ENCODE measurements at regions not wholly inside any gene's neighbourhood (a gene's known extent, or its start where the extent isn't known, plus 50 kb on each side); places are given as distances from the start of the nearest gene placed in this dataset.

- H3K23ac ChIP-seq (ENCODE audit: low read depth, low read length) = no peak overlapping the region
- H3K9me3 ChIP-seq (ENCODE audit: control insufficient read depth, insufficient read depth, low read length) = peaks cover 12% of the 10 kb centered on the region
- DNase-seq (no peak), ATAC-seq (ENCODE audit: low read depth) (no peak)
- no peak overlapping the region for H3K4ac ChIP-seq (ENCODE audit: low read depth, low read length)
- H2BK5ac ChIP-seq (ENCODE audit: low read depth, low read length, poor library complexity, severe bottlenecking) = no peak overlapping the region
- WGBS, 2 experiments (ENCODE audit: extremely low coverage in 2 of 2, insufficient read length in 1 of 2) = no CpG with 5 or more reads among the region's 3 CpGs
- no peak overlapping the region for H2AK5ac ChIP-seq (ENCODE audit: low read depth, low read length)
- no peak overlapping the region for H3K9ac ChIP-seq (ENCODE audit: low read depth, low read length)
- no peaks in the 10 kb centered on the region for H3K27me3 ChIP-seq (ENCODE audit: control insufficient read depth, insufficient read depth, low read length)
- H4K91ac ChIP-seq (ENCODE audit: insufficient read depth, low read depth, low read length) = no peak overlapping the region
- no peaks in the 10 kb centered on the region for H3K36me3 ChIP-seq (ENCODE audit: control insufficient read depth, insufficient read depth, low read length)
- H4K5ac ChIP-seq (ENCODE audit: low read depth, low read length) = no peak overlapping the region
- in situ Hi-C loops (cut with MboI; ENCODE audit: low sequenced_read_pairs) (no loop called here), intact Hi-C loops (cut with micrococcal nuclease) (no loop called here), dilution Hi-C loops (cut with HindIII; ENCODE audit: low sequenced_read_pairs, unreplicated experiment) (no loop called here)
- H3K4me3 ChIP-seq (ENCODE audit: insufficient read depth, low read depth, low read length) = no peak overlapping the region
- H2BK15ac ChIP-seq (ENCODE audit: low read depth, low read length) = no peak overlapping the region
- no peak overlapping the region for H2AK9ac ChIP-seq (replicated peaks; ENCODE audit: low read depth, low read length, poor library complexity)
- ChIA-PET POLR2A (ENCODE audit: unreplicated experiment) (interaction anchor here (0.7 kb wide), 1 partner anchor 25 kb away, joined by 6 read pairs; no protein-coding TSS in a partner anchor), CTCF (no interaction called here)
- H4K20me1 ChIP-seq (ENCODE audit: insufficient read depth, low read length) = no peaks in the 10 kb centered on the region
- H3K18ac ChIP-seq (ENCODE audit: low read depth, low read length) = no peak overlapping the region
- no peak overlapping the region for H3K56ac ChIP-seq (ENCODE audit: extremely low read depth, insufficient read depth, low read length)
- H3K79me1 ChIP-seq (ENCODE audit: low read depth in 1 of 2, low read length in 2 of 2) = no peaks in the 10 kb centered on the region
- H3K4me1 ChIP-seq (ENCODE audit: control insufficient read depth, insufficient read depth, low read length) = no peaks in the 10 kb centered on the region
- H3K27ac ChIP-seq (ENCODE audit: insufficient read depth, low read length) = no peak overlapping the region
- no peak overlapping the region for H3K4me2 ChIP-seq (ENCODE audit: low read depth, low read length)
- TF ChIP-seq RCOR1 (IDR thresholded peaks at IDR 0.05; ENCODE audit: insufficient replicate concordance, low read length) = no peak
- no peak for TF ChIP-seq RFX5 (IDR thresholded peaks at IDR 0.05; ENCODE audit: low read depth, low read length)
- no peak for TF ChIP-seq CTCF (conservative IDR thresholded peaks at IDR 0.05; ENCODE audit: low read depth, low read length)
- no peak for TF ChIP-seq ELK1 (IDR thresholded peaks at IDR 0.05; ENCODE audit: borderline replicate concordance, low read depth, low read length)
- no peak overlapping the region for H3K14ac ChIP-seq (replicated peaks; ENCODE audit: low read depth, low read length)
- no peak overlapping the region for H2BK120ac ChIP-seq (ENCODE audit: low read depth, low read length)
- no TSS peak for BruUV-seq (replicated peaks)
- no peak overlapping the region for H2BK20ac ChIP-seq (ENCODE audit: low read depth, low read length)
- no peaks in the 10 kb centered on the region for H3K9me1 ChIP-seq (ENCODE audit: insufficient read depth, low read length)
- no peak overlapping the region for H4K8ac ChIP-seq (ENCODE audit: low read depth in 2 of 2, low read length in 2 of 2)
- no peak overlapping the region for H2AFZ ChIP-seq (replicated peaks; ENCODE audit: low read length, poor library complexity)
These were observed 115.9 kb upstream of the NRSN1 start for GRCh38 chr6:24010133-24010532.
